Hippocampal formation (tissue), 2 donors: ENCODE measurements at regions not wholly inside any gene's neighbourhood (a gene's known extent, or its start where the extent isn't known, plus 50 kb on each side); places are given as distances from the start of the nearest gene placed in this dataset.
"Not testable (repeated sequence)": the region's sequence is repeated elsewhere in the genome, so short reads cannot be mapped to it uniquely, and the experiment has no call there.

Experiments used
- DNase-seq, 2 donors: peaks; one replicate each; lab custom pipeline; 2025; lab: John Stamatoyannopoulos, UW

GRCh38 chr5:60445427-60445826, 254.5 kb downstream of the DEPDC1B start:
- no peak for DNase-seq

- no peak for DNase-seq
Observed at GRCh38 chr5:60444661-60445360, 255.2 kb downstream of the DEPDC1B start.

GRCh38 chr5:60439552-60439951, 260.4 kb downstream of the DEPDC1B start:
- DNase-seq, result no peak

- no peak for DNase-seq
Observed at GRCh38 chr5:60437308-60437707, 262.7 kb downstream of the DEPDC1B start.

DNA sequence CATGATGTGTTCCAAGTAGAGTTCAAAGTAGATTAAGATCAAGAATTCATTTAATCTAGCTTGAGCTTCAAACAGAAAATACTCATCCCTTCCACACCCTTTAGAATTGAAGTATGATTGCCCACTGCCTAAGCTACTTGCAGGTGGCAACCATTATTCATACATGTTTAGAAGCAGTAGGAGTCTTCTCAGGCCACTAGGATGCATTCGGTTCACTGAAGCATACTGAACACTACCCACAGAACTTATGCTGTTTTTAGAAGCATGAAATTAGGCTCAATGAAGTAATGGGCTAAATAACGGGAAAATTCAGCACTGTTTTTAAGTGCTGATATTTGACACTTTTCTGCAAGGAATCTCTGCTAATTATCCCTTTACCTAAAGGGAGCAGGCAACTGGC, 263.4 kb downstream of the DEPDC1B start:
- DNase-seq, result no peak

DNA sequence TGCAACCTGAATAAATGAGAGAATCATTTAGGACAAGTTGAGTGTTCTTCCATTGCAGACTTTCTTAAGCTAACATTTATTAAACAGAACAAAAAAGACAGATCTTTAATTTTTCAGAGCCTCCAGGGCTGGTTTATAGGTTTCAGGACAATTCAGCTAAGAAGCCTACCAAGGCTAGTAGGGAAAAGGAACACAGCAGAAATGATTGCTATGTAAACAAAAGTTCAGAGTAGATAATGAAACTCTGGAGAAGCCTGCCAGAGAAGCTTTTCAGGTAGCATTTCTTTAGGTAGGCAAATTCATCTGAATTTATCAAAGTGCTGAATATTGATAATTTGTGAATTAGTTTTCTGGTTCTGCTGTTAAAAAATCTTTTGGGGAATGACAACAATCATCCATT, 264.2 kb downstream of the DEPDC1B start:
- DNase-seq, result no peak

GRCh38 chr5:60426189-60426588, 273.8 kb downstream of the DEPDC1B start:
- DNase-seq, result not testable (repeated sequence)

DNA sequence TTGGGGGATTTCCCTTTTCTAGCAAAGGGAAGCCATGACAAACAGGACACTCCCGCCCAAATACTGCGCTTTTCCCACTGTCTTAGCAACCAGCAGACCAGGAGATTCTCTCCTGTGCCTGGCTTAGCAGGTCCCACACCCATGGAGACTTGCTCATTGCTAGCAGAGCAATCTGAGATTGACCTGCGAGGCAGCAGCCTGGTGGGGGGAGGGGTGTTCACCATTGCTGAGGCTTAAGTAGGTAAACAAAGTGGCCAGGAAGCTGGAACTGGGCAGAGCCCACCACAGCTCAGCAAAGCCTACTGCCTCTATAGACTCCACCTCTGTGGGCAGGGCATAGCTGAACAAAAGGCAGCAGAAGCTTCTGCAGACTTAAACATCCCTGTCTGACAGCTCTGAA, 279.2 kb downstream of the DEPDC1B start:
- DNase-seq, result not testable (repeated sequence)

GRCh38 chr5:60417500-60418181, 282.3 kb downstream of the DEPDC1B start:
- DNase-seq, result no peak

GRCh38 chr5:60415443-60415842, 284.5 kb downstream of the DEPDC1B start:
- DNase-seq, result no peak

- no peak for DNase-seq
Observed at GRCh38 chr5:60410427-60410826, 289.5 kb downstream of the DEPDC1B start.

GRCh38 chr5:60404171-60404570, 295.8 kb downstream of the DEPDC1B start:
- DNase-seq, result no peak

DNA sequence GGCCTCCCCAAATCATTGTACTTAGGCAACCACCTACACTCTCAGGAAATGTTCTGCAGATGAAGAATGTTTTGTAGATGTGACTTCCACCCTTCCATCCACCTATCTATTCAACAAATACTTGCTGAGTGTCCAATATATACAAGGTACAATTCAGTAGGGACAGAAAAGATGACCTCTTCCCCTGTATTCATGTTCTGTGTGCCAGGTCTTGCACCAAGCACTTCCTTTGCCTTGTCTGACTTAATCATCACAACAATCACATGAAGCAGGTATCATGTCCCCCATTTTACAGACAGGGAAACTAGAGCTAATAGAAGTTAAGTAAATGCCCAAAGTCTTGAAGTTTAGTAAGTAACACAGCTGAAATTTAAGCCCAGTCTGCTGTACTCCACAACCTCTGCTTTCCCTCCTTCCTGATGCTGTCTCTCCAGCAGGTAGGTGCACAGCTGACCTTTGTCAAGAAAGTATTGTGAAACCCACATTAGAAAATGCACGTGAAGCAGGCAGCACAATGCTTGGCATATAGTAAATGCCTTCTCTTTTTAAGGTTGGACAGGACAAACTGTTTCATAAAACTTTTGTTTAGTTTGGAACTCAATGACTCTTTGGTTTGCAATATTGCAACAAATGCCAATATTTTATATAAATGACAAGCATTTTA, 296.5 kb downstream of the DEPDC1B start:
- no peak for DNase-seq

- DNase-seq, result no peak
Observed at GRCh38 chr5:60402161-60402785, 297.7 kb downstream of the DEPDC1B start.

DNA sequence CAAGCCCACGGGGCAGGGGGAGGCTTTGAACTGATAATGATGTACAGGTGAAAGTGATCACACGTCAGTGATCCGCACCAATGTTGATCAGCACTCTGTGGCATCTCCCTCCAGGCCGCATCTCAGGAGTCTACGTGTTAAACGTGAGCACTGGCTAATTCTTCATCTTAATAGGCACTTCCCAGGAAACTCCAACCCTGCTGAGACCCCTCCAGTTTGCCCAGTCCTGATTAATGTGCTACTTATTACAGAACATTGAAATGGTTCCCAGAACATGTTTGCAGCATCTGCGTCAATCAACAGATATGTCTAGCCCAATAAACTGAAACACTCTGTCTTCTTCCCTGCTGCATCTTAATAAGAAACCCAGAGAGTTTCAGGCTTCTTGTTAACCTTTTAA, 298.4 kb downstream of the DEPDC1B start:
- DNase-seq, result no peak

DNA sequence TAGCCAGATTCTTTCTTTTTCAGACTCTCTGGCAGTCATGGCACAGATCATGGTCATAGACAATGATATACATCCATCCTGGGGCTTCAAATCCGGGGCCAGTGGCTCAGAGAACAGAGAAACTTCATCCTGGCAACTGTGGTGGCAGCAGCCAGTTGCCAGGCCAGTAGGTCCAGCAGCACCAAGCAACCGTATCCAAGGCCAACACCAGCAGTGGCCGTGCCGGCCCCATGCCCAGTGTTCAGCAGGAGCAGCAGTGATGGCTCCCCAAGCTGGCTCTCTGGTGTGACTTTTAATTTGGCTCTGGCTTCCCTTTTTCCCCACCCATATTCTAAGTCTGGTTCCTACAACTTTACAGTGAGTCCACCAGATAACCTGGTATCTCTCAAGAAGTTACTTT, 300.5 kb downstream of the DEPDC1B start:
- no peak for DNase-seq

DNA sequence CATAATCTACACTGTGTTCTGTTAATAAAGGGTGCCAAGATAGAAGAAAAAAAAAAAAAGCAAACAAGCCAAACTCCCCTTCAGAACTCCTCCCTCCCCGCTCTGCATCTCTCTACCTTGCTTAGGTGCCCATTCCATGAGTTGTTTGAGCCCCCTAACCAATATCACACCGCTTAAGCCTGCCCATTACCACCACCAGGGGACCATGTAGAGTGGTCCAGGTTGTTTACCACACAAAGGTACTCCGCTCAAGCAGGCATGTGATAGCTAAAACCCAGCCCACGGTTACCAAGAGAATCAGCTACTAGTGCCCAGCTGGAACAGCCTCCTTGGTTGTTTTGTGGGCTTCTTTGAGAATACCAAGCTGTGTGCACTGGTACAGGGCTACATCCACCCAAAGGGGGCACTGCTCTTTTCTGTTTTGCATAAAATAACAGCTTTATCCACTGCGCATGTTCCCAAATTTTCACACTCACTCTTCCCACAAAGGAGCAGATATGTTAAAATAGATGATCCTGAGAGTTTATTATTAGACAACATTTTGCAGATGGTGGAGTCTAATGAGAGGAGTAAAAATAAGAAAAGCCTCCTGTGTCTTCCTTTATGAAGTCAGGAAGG, 304.1 kb downstream of the DEPDC1B start:
- DNase-seq, result no peak

- DNase-seq, result no peak
Observed at GRCh38 chr5:60387051-60387440, 312.9 kb downstream of the DEPDC1B start.

DNA sequence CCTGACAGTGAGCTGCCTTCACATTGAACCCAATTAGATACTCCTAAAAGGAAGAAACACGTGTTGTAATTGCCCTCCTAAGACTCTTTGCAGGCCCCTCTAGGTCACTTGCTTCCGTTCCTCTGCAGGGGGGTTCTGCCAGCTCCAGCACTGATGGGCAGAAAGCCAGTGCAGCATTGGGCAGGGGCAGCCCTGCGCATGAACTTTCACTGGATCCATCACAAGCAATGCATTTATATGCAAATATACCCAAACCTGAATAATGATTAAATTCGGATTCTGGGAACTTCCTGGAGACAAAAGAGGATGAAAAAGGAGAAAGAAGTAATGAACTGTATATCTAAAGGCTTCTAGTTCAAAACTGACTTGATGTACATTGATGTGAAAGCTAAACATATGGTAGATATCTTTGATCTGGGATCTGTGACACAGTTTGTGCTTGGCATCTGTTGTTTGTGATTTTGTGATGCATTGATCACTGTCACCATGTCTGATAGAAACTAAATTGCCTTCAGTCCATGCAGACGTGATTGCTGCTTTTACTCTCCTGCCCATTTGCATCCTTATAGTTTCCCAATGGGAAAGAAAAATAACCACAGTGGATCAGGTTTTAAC, 313.4 kb downstream of the DEPDC1B start:
- no peak for DNase-seq

- DNase-seq, result peak in 1 of 2 donors; percentile 58
Observed at GRCh38 chr5:60382716-60383115, 317.2 kb downstream of the DEPDC1B start.

- no peak for DNase-seq
Observed at GRCh38 chr5:60379907-60380306, 320.1 kb downstream of the DEPDC1B start.

GRCh38 chr5:60377826-60378225, 322.1 kb downstream of the DEPDC1B start:
- no peak for DNase-seq
